H9 (cell line): ENCODE measurements at regions not wholly inside any gene's neighbourhood (a gene's known extent, or its start where the extent isn't known, plus 50 kb on each side); places are given as distances from the start of the nearest gene placed in this dataset.

Source experiments
- DNase-seq: peaks from one replicate; pipeline ENCODE4 v3.0.0-alpha.2; 2017
- H2AFZ ChIP-seq: one replicate; pipeline ENCODE4 v1.6.1; 2013; ENCODE audit warnings: mild to moderate bottlenecking, low read length, control low read depth, moderate library complexity
- H2AK5ac ChIP-seq: 2 replicates; pipeline ENCODE4 v1.6.1; 2013; ENCODE audit warnings: low read length, control low read depth, mixed read lengths; ENCODE audit not compliant: insufficient read length
- H2BK120ac ChIP-seq: one replicate; pipeline ENCODE4 v1.6.1; 2013; ENCODE audit warnings: low read depth, mild to moderate bottlenecking, low read length, control low read depth, inconsistent platforms; ENCODE audit not compliant: poor library complexity, severe bottlenecking
- H2BK12ac ChIP-seq: 2 replicates; pipeline ENCODE4 v1.6.1; 2013; ENCODE audit warnings: low read length, control low read depth, mixed read lengths, low read depth; ENCODE audit not compliant: insufficient read length
- H2BK15ac ChIP-seq: 2 replicates; pipeline ENCODE4 v1.6.1; 2013; ENCODE audit warnings: low read depth, low read length, control low read depth
- H2BK20ac ChIP-seq: one replicate; pipeline ENCODE4 v1.6.1; 2013; ENCODE audit warnings: low read depth, mild to moderate bottlenecking, low read length, control low read depth, inconsistent platforms; ENCODE audit not compliant: poor library complexity, severe bottlenecking
- H2BK5ac ChIP-seq: 2 replicates; pipeline ENCODE4 v1.6.1; 2013; ENCODE audit warnings: low read length, control low read depth, mixed read lengths; ENCODE audit not compliant: insufficient read length
- H3K14ac ChIP-seq: 2 replicates; pipeline ENCODE4 v1.6.1; 2013; ENCODE audit warnings: low read length, control low read depth; ENCODE audit not compliant: insufficient read depth
- H3K18ac ChIP-seq: 2 replicates; pipeline ENCODE4 v1.6.1; 2013; ENCODE audit warnings: low read depth, mild to moderate bottlenecking, mixed read lengths, low read length, control low read depth; ENCODE audit not compliant: insufficient read length
- H3K23ac ChIP-seq: 2 replicates; pipeline ENCODE4 v1.6.1; 2013; ENCODE audit warnings: low read length, control low read depth, mixed read lengths, low read depth; ENCODE audit not compliant: insufficient read length
- H3K23me2 ChIP-seq: 2 replicates; pipeline ENCODE4 v1.6.1; 2013; ENCODE audit warnings: low read depth, mild to moderate bottlenecking, mixed read lengths, low read length, control low read depth; ENCODE audit not compliant: insufficient read length, poor library complexity, severe bottlenecking
- H3K27ac ChIP-seq: 2 replicates; pipeline ENCODE4 v1.5.1; 2013; ENCODE audit warnings: low read length, control low read depth, mixed read lengths, low read depth; ENCODE audit not compliant: insufficient read length
- H3K27me3 ChIP-seq: 2 replicates; pipeline ENCODE4 v1.6.1; 2013; ENCODE audit warnings: low read length, control low read depth, inconsistent platforms; ENCODE audit not compliant: insufficient read depth
- H3K4ac ChIP-seq: 2 replicates; pipeline ENCODE4 v1.6.1; 2013; ENCODE audit warnings: low read depth, mild to moderate bottlenecking, control low read depth, inconsistent platforms, low read length, moderate library complexity
- H3K4me1 ChIP-seq: 2 replicates; pipeline ENCODE4 v1.6.1; 2013; ENCODE audit warnings: low read length, control low read depth, inconsistent platforms; ENCODE audit not compliant: insufficient read depth
- H3K4me2 ChIP-seq: 2 replicates; pipeline ENCODE4 v1.6.1; 2013; ENCODE audit warnings: low read length, control low read depth, mixed read lengths; ENCODE audit not compliant: insufficient read length, insufficient read depth
- H3K56ac ChIP-seq: 2 replicates; pipeline ENCODE4 v1.6.1; 2013; ENCODE audit warnings: low read depth, mild to moderate bottlenecking, mixed read lengths, low read length, control low read depth; ENCODE audit not compliant: insufficient read length
- H3K79me1 ChIP-seq: 2 replicates; pipeline ENCODE4 v1.6.1; 2013; ENCODE audit warnings: low read depth, mild to moderate bottlenecking, moderate library complexity, low read length, control low read depth, inconsistent platforms; ENCODE audit not compliant: insufficient read depth, poor library complexity, severe bottlenecking
- H3K79me2 ChIP-seq: 2 replicates; pipeline ENCODE4 v1.6.1; 2013; ENCODE audit warnings: low read length, control low read depth, inconsistent platforms; ENCODE audit not compliant: insufficient read depth
- H3K9ac ChIP-seq: 2 replicates; pipeline ENCODE4 v1.6.1; 2013; ENCODE audit warnings: low read length, control low read depth, mixed read lengths; ENCODE audit not compliant: insufficient read length; ENCODE audit errors: extremely low read depth
- H3K9me3 ChIP-seq: one replicate; pipeline ENCODE4 v1.6.1; 2013; ENCODE audit warnings: low read depth, low read length, inconsistent platforms; ENCODE audit not compliant: control insufficient read depth
- H3T11ph ChIP-seq: one replicate; pipeline ENCODE4 v1.6.1; 2013; ENCODE audit warnings: mild to moderate bottlenecking, low read length, control low read depth, inconsistent platforms
- H4K20me1 ChIP-seq: one replicate; pipeline ENCODE4 v1.6.1; 2013; ENCODE audit not compliant: control insufficient read depth, insufficient read length, insufficient read depth
- H4K5ac ChIP-seq: 2 replicates; pipeline ENCODE4 v1.6.1; 2013; ENCODE audit warnings: low read depth, mild to moderate bottlenecking, mixed read lengths, low read length, control low read depth; ENCODE audit not compliant: insufficient read length
- H4K8ac ChIP-seq: replicated peaks from 2 replicates; pipeline ENCODE4 v1.6.1; 2013; ENCODE audit warnings: low read length, control low read depth, mixed read lengths, low read depth; ENCODE audit not compliant: insufficient read length
- H4K91ac ChIP-seq: 2 replicates; pipeline ENCODE4 v1.6.1; 2013; ENCODE audit warnings: low read depth, mild to moderate bottlenecking, moderate library complexity, mixed read lengths, low read length, control low read depth; ENCODE audit not compliant: insufficient read length
- H3K27ac Mint-ChIP-seq, 3 experiments: 2 replicates in 2 of 3; 3 replicates in 1 of 3; pipeline ENCODE4 v1.8.0; 2020 to 2021; ENCODE audit warnings: mixed read lengths in 3 of 3, mild to moderate bottlenecking in 1 of 3, moderate library complexity in 1 of 3
- H3K27me3 Mint-ChIP-seq: 2 replicates; pipeline ENCODE4 v1.8.0; 2021; ENCODE audit warnings: low read depth, mild to moderate bottlenecking, moderate library complexity, mixed read lengths
- H3K36me3 Mint-ChIP-seq, 3 experiments: 2 replicates in 2 of 3; 3 replicates in 1 of 3; pipeline ENCODE4 v1.8.0; 2020 to 2021; ENCODE audit warnings: low read depth in 3 of 3, mixed read lengths in 3 of 3; ENCODE audit not compliant: insufficient read depth in 1 of 3
- H3K4me1 Mint-ChIP-seq, 2 experiments: 2 replicates each; pipeline ENCODE4 v1.8.0; 2020; ENCODE audit warnings: mixed read lengths in 2 of 2
- H3K4me3 Mint-ChIP-seq, 2 experiments: 2 replicates in 1 of 2; 3 replicates in 1 of 2; pipeline ENCODE4 v1.8.0; 2020 to 2021; ENCODE audit warnings: mild to moderate bottlenecking in 2 of 2, mixed read lengths in 2 of 2, moderate library complexity in 1 of 2
- H3K9me3 Mint-ChIP-seq, 2 experiments: 2 replicates in 1 of 2; 3 replicates in 1 of 2; pipeline ENCODE4 v1.8.0; 2020; ENCODE audit warnings: mild to moderate bottlenecking in 2 of 2, mixed read lengths in 2 of 2, moderate library complexity in 1 of 2
- CTCF ChIP-seq: fragments of 200-600 bp; sonication (generic); conservative IDR thresholded peaks from 3 replicates; pipeline ENCODE4 v1.8.0; 2021; ENCODE audit warnings: antibody characterized with exemption, mild to moderate bottlenecking
- WGBS: extraction: QIAGEN DNeasy Blood & Tissue Kit; methylation state at CpG from one replicate; pipeline ENCODE4 v1.1.7; 2013; ENCODE audit warnings: missing lambda C conversion rate, low lambda C conversion rate, mixed read lengths; ENCODE audit not compliant: insufficient read length; ENCODE audit errors: extremely low coverage; 5-methylcytosine and 5-hydroxymethylcytosine counted together

- Histone ChIP-seq H3K23me2 (no peaks in the 10 kb centered on the region), H3K9me3 (no peaks in the 10 kb centered on the region), H3K56ac (no peak overlapping the region), H3K4ac (no peak overlapping the region), H2BK5ac (no peak overlapping the region), H3K4me1 (no peaks in the 10 kb centered on the region), H4K91ac (no peak overlapping the region), H3K79me1 (no peaks in the 10 kb centered on the region), H3T11ph (no peak overlapping the region), H4K8ac (no peak overlapping the region), H3K18ac (no peak overlapping the region), H2BK15ac (no peak overlapping the region), H3K79me2 (no peaks in the 10 kb centered on the region), H3K9ac (no peak overlapping the region), H4K5ac (no peak overlapping the region), H3K4me2 (no peak overlapping the region), H3K14ac (no peak overlapping the region), H2BK12ac (no peak overlapping the region), H2AFZ (no peak overlapping the region), H3K27me3 (no peaks in the 10 kb centered on the region), H2BK20ac (no peak overlapping the region), H3K23ac (no peak overlapping the region), H4K20me1 (no peaks in the 10 kb centered on the region), H2BK120ac (no peak overlapping the region), H2AK5ac (no peak overlapping the region), H3K27ac (no peak overlapping the region)
- no peak for TF ChIP-seq CTCF
- no peaks in the 10 kb centered on the region for H3K9me3 Mint-ChIP-seq
- no peak for DNase-seq
- H3K4me3 Mint-ChIP-seq: no peak overlapping the region
- peaks cover 7 to 16% of the 10 kb centered on the region in 2 experiments for H3K4me1 Mint-ChIP-seq
- WGBS: no CpG with 5 or more reads among the region's 5 CpGs
- no peaks in the 10 kb centered on the region for H3K36me3 Mint-ChIP-seq
- no peak overlapping the region; a peak in 1 of 7 replicates for H3K27ac Mint-ChIP-seq
- H3K27me3 Mint-ChIP-seq: no peaks in the 10 kb centered on the region; the same call in none of the 2 replicates
These were observed 66.1 kb upstream of the PTGFR start for GRCh38 chr1:78424720-78425119.
